Kidney (tissue), 13 donors: ENCODE measurements at regions not wholly inside any gene's neighbourhood (a gene's known extent, or its start where the extent isn't known, plus 50 kb on each side); places are given as distances from the start of the nearest gene placed in this dataset.
"Not testable (repeated sequence)": the region's sequence is repeated elsewhere in the genome, so short reads cannot be mapped to it uniquely, and the experiment has no call there.

Source experiments
- DNase-seq, 5 donors: peaks; one replicate each; pipeline ENCODE4 v3.0.0-alpha.2; 2013 to 2020
- FAIRE-seq: peaks from 2 replicates; lab custom pipeline; 2012; peaks lifted over from hg19 to GRCh38; lab: Jason Lieb, UNC
- H3K27ac ChIP-seq, 2 donors: one replicate each; pipeline ENCODE4 v1.7.0; 2013; ENCODE audit warnings: low read depth in 2 of 2, low read length in 2 of 2, inconsistent platforms in 1 of 2
- H3K27me3 ChIP-seq: one replicate; pipeline ENCODE4 v1.7.1; 2013; ENCODE audit warnings: low read length, inconsistent platforms; ENCODE audit not compliant: control insufficient read depth, insufficient read depth
- H3K36me3 ChIP-seq, 3 donors: one replicate each; pipeline versions ENCODE4 v1.7.0 to v1.7.1; 2013; ENCODE audit warnings: low read length in 3 of 3, control low read depth in 1 of 3, inconsistent platforms in 1 of 3; ENCODE audit not compliant: insufficient read depth in 3 of 3, control insufficient read depth in 2 of 3
- H3K4me1 ChIP-seq, 3 donors: one replicate each; pipeline versions ENCODE4 v1.7.0 to v1.7.1; 2013; ENCODE audit warnings: low read length in 3 of 3, inconsistent platforms in 1 of 3, low read depth in 1 of 3; ENCODE audit not compliant: control insufficient read depth in 2 of 3, insufficient read depth in 2 of 3
- H3K4me3 ChIP-seq, 3 donors: one replicate each; pipeline versions ENCODE4 v1.7.0 to v1.8.1; 2013; ENCODE audit warnings: low read length in 3 of 3, control low read depth in 1 of 3, inconsistent platforms in 1 of 3
- H3K9ac ChIP-seq, 3 donors: one replicate each; pipeline versions ENCODE4 v1.7.0 to v1.7.1; 2013; ENCODE audit warnings: low read length in 3 of 3, control low read depth in 1 of 3, inconsistent platforms in 1 of 3
- H3K9me3 ChIP-seq, 3 donors: one replicate each; pipeline versions ENCODE4 v1.7.0 to v1.7.1; 2013; ENCODE audit warnings: low read length in 3 of 3, control low read depth in 1 of 3, inconsistent platforms in 1 of 3; ENCODE audit not compliant: control insufficient read depth in 2 of 3, insufficient read depth in 1 of 3
- CTCF ChIP-seq: IDR thresholded peaks from 3 replicates; pipeline ENCODE4 v1.5.1; 2012; ENCODE audit warnings: mild to moderate bottlenecking, moderate library complexity, borderline replicate concordance; ENCODE audit not compliant: insufficient read depth; ENCODE audit errors: extremely low read depth
- intact Hi-C: fragments of 100-400 bp; cut with DNase I; formaldehyde crosslinking; loops from one replicate; pipeline ENCODE4 v1.11.1; 2022
- donor health status: control.
- donor health status: control.
- donor health status: control.
- donor health status: control.
- donor health status: control.
- donor health status: DM: yes; HTN: yes; CAD: no.
- donor health status: Normal renal cell carcinoma (clear cell type).

- Histone ChIP-seq H3K9ac (no peak overlapping the region), H3K27ac (no peak overlapping the region), H3K36me3 (no peaks in the 10 kb centered on the region), H3K9me3 (peaks cover 0 to 4% (median 0%) of the 10 kb centered on the region in 3 donors), H3K27me3 (no peaks in the 10 kb centered on the region), H3K4me1 (no peaks in the 10 kb centered on the region), H3K4me3 (no peak overlapping the region)
- no peak for FAIRE-seq
- TF ChIP-seq CTCF, result no peak
- DNase-seq, result no peak
- intact Hi-C loops, result no loop called here
Measured at GRCh38 chr21:25170681-25171080, 436.6 kb downstream of the MRPL39 start.

GRCh38 chr21:25169370-25169769 lies 437.9 kb downstream of the MRPL39 start:
- H3K4me3 ChIP-seq, result no peak overlapping the region
- H3K36me3 ChIP-seq, result no peaks in the 10 kb centered on the region
- H3K4me1 ChIP-seq, result no peaks in the 10 kb centered on the region
- no peak for TF ChIP-seq CTCF
- no peak overlapping the region for H3K27ac ChIP-seq
- DNase-seq, result no peak
- H3K27me3 ChIP-seq, result no peaks in the 10 kb centered on the region
- no peak overlapping the region for H3K9ac ChIP-seq
- peaks cover 0 to 4% (median 0%) of the 10 kb centered on the region in 3 donors for H3K9me3 ChIP-seq
- intact Hi-C loops, result no loop called here
- FAIRE-seq, result no peak

GRCh38 chr21:25166904-25167303 lies 440.4 kb downstream of the MRPL39 start:
- DNase-seq, H3K4me3 ChIP-seq, H3K27ac ChIP-seq, H3K4me1 ChIP-seq, intact Hi-C loops, H3K9me3 ChIP-seq, FAIRE-seq, H3K27me3 ChIP-seq, H3K36me3 ChIP-seq, H3K9ac ChIP-seq: not testable (repeated sequence)

GRCh38 chr21:25161571-25161970 lies 445.7 kb downstream of the MRPL39 start:
- Histone ChIP-seq H3K36me3 (no peaks in the 10 kb centered on the region), H3K27ac (no peak overlapping the region), H3K9ac (no peak overlapping the region), H3K9me3 (no peaks in the 10 kb centered on the region), H3K4me1 (no peaks in the 10 kb centered on the region), H3K27me3 (no peaks in the 10 kb centered on the region), H3K4me3 (no peak overlapping the region)
- no peak for DNase-seq
- TF ChIP-seq CTCF, result no peak
- FAIRE-seq, result no peak
- intact Hi-C loops, result no loop called here

GRCh38 chr21:25155020-25155419 lies 452.3 kb downstream of the MRPL39 start:
- H3K9ac ChIP-seq, intact Hi-C loops, H3K4me1 ChIP-seq, DNase-seq, H3K9me3 ChIP-seq, H3K27ac ChIP-seq, H3K4me3 ChIP-seq, H3K27me3 ChIP-seq, H3K36me3 ChIP-seq, FAIRE-seq: not testable (repeated sequence)
